WTC11 (cell line): ENCODE measurements at regions not wholly inside any gene's neighbourhood (a gene's known extent, or its start where the extent isn't known, plus 50 kb on each side); places are given as distances from the start of the nearest gene placed in this dataset.

Source experiments
- ATAC-seq: fragments of 200-7000 bp; cut with Tn5 transposase; 2 replicates; pipeline ENCODE4 v1.10.0; 2021; ENCODE audit warnings: mild to moderate bottlenecking, moderate library complexity
- CTCF ChIA-PET: fragments of 300-600 bp; sonication (Branson Sonifier 250); formaldehyde crosslinking; loops from one replicate; lab custom pipeline; 2021; ENCODE audit warnings: antibody characterized with exemption; lab: Charles Lee
- POLR2A ChIA-PET: fragments of 350-600 bp; sonication (Branson Sonifier 250); formaldehyde crosslinking; loops from one replicate; lab custom pipeline; 2021; ENCODE audit warnings: antibody characterized with exemption; lab: Charles Lee
- DNase-seq: peaks from one replicate; pipeline ENCODE4 v3.0.0; 2021; ENCODE audit warnings: low spot score
- H3K27ac Mint-ChIP-seq: 2 replicates; pipeline ENCODE4 v1.8.0; 2021; ENCODE audit warnings: mixed read lengths
- H3K27me3 Mint-ChIP-seq: 2 replicates; pipeline ENCODE4 v1.8.0; 2021; ENCODE audit warnings: low read depth, mild to moderate bottlenecking, moderate library complexity, mixed read lengths
- H3K36me3 Mint-ChIP-seq: 2 replicates; pipeline ENCODE4 v1.8.0; 2021; ENCODE audit warnings: mixed read lengths
- H3K4me1 Mint-ChIP-seq: 2 replicates; pipeline ENCODE4 v1.8.0; 2022; ENCODE audit warnings: mixed read lengths
- H3K4me3 Mint-ChIP-seq: 2 replicates; pipeline ENCODE4 v1.8.0; 2021; ENCODE audit warnings: mild to moderate bottlenecking, moderate library complexity, mixed read lengths
- H3K9me3 Mint-ChIP-seq: 2 replicates; pipeline ENCODE4 v1.8.0; 2021; ENCODE audit warnings: mixed read lengths
- ARID4B ChIP-seq: sonication (generic); formaldehyde crosslinking; IDR thresholded peaks from 2 replicates; pipeline ENCODE4 v1.8.0; 2023; ENCODE audit warnings: missing genetic modification reagents, mild to moderate bottlenecking, borderline replicate concordance
- ATF1 ChIP-seq: sonication (generic); formaldehyde crosslinking; IDR thresholded peaks from 2 replicates; pipeline ENCODE4 v1.8.1; 2023; ENCODE audit warnings: mild to moderate bottlenecking, moderate library complexity, missing genetic modification reagents
- ATF6 ChIP-seq: sonication (generic); formaldehyde crosslinking; IDR thresholded peaks from 2 replicates; pipeline ENCODE4 v1.8.1; 2023; ENCODE audit warnings: mild to moderate bottlenecking, missing genetic modification reagents
- EMX1 ChIP-seq: fragments of 250-450 bp; sonication (Bioruptor Pico); IDR thresholded peaks from 2 replicates; pipeline ENCODE4 v1.8.0; 2021; ENCODE audit warnings: mild to moderate bottlenecking
- FOXK1 ChIP-seq: sonication (generic); formaldehyde crosslinking; IDR thresholded peaks from 2 replicates; pipeline ENCODE4 v1.8.0; 2022; ENCODE audit warnings: mild to moderate bottlenecking, moderate library complexity, missing genetic modification reagents
- FOXP1 ChIP-seq: sonication (generic); formaldehyde crosslinking; IDR thresholded peaks from 2 replicates; pipeline ENCODE4 v1.8.0; 2022; ENCODE audit warnings: missing genetic modification reagents, mild to moderate bottlenecking, moderate library complexity, borderline replicate concordance
- HMGA2 ChIP-seq: fragments of 250-450 bp; sonication (Bioruptor Pico); IDR thresholded peaks from 2 replicates; pipeline ENCODE4 v1.4.0; 2021; ENCODE audit warnings: mild to moderate bottlenecking, moderate library complexity
- HMGXB4 ChIP-seq: sonication (generic); formaldehyde crosslinking; IDR thresholded peaks from 2 replicates; pipeline ENCODE4 v1.8.1; 2023; ENCODE audit warnings: mild to moderate bottlenecking, moderate library complexity, missing genetic modification reagents
- JAZF1 ChIP-seq: fragments of 250-450 bp; sonication (Bioruptor Pico); IDR thresholded peaks from 2 replicates; pipeline ENCODE4 v1.9.0; 2021; ENCODE audit warnings: moderate library complexity, mild to moderate bottlenecking, inconsistent platforms
- NFATC4 ChIP-seq: fragments of 250-450 bp; sonication (Bioruptor Pico); IDR thresholded peaks from 2 replicates; pipeline ENCODE4 v1.9.0; 2021; ENCODE audit warnings: mild to moderate bottlenecking
- OVOL2 ChIP-seq: fragments of 250-450 bp; sonication (Bioruptor Pico); IDR thresholded peaks from 2 replicates; pipeline ENCODE4 v1.9.0; 2021; ENCODE audit warnings: mild to moderate bottlenecking, borderline replicate concordance
- RORB ChIP-seq: fragments of 250-450 bp; sonication (Bioruptor Pico); IDR thresholded peaks from 2 replicates; pipeline ENCODE4 v1.9.0; 2021; ENCODE audit warnings: mild to moderate bottlenecking
- SMAD4 ChIP-seq: sonication (generic); formaldehyde crosslinking; IDR thresholded peaks from 2 replicates; pipeline ENCODE4 v1.8.0; 2022; ENCODE audit warnings: mild to moderate bottlenecking, missing genetic modification reagents
- SOX15 ChIP-seq: fragments of 250-450 bp; sonication (Bioruptor Pico); IDR thresholded peaks from 2 replicates; pipeline ENCODE4 v1.9.0; 2021; ENCODE audit warnings: mild to moderate bottlenecking
- SP1 ChIP-seq: sonication (generic); formaldehyde crosslinking; conservative IDR thresholded peaks from 2 replicates; pipeline ENCODE4 v1.8.1; 2022; ENCODE audit warnings: missing genetic modification reagents
- TP53 ChIP-seq: sonication (generic); formaldehyde crosslinking; IDR thresholded peaks from 2 replicates; pipeline ENCODE4 v1.8.1; 2023; ENCODE audit warnings: mild to moderate bottlenecking, missing genetic modification reagents
- USF1 ChIP-seq: sonication (generic); formaldehyde crosslinking; IDR thresholded peaks from 2 replicates; pipeline ENCODE4 v1.8.0; 2022; ENCODE audit warnings: mild to moderate bottlenecking, missing genetic modification reagents
- ZNF232 ChIP-seq: sonication (generic); formaldehyde crosslinking; IDR thresholded peaks from 2 replicates; pipeline ENCODE4 v1.8.0; 2022; ENCODE audit warnings: mild to moderate bottlenecking, missing genetic modification reagents
- ZNF317 ChIP-seq: sonication (generic); formaldehyde crosslinking; IDR thresholded peaks from 2 replicates; pipeline ENCODE4 v1.8.1; 2023; ENCODE audit warnings: low read depth, mild to moderate bottlenecking, moderate library complexity, missing genetic modification reagents, borderline replicate concordance
- ZNF416 ChIP-seq: fragments of 250-450 bp; sonication (Bioruptor Pico); IDR thresholded peaks from 2 replicates; pipeline ENCODE4 v1.9.0; 2021; ENCODE audit warnings: mild to moderate bottlenecking, inconsistent platforms
- TF ChIP-seq, protein P1 (sequence below): sonication (generic); formaldehyde crosslinking; IDR thresholded peaks from 2 replicates; pipeline ENCODE4 v1.8.0; 2022; ENCODE audit warnings: mild to moderate bottlenecking, missing genetic modification reagents
- TF ChIP-seq, protein P2 (sequence below): fragments of 200-600 bp; IDR thresholded peaks from 2 replicates; pipeline ENCODE4 v1.8.0; 2022; ENCODE audit warnings: antibody characterized with exemption

DNA sequence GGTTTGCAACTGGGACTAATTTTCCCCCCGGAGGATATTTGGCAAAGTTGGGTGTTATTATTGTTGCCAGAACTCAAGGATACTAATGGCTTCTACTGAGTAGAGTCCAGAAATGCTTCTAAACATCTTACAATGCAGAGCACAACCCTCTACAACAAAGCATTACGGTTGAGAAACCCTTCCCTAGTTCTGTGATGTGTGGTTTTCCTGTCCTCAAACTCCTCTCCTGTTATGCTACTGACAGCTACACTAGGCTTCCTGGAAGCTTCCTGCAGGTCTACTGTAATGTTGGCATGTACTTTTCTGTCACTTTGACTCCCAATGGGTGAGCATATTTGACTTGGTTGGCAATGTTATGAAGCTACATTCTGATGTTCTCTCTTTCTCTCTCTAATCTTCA lies 1656.9 kb downstream of the MRPL39 start (continued):
- TF ChIP-seq ATF6 (no peak), USF1 (no peak), ATF1 (CRISPR knock-in tag) (no peak), TP53 (CRISPR knock-in tag) (no peak), NFATC4 (CRISPR knock-in tag) (no peak), ZNF232 (no peak), SMAD4 (CRISPR knock-in tag) (no peak), HMGXB4 (no peak), HMGA2 (no peak)
- TF ChIP-seq, protein P1, sequence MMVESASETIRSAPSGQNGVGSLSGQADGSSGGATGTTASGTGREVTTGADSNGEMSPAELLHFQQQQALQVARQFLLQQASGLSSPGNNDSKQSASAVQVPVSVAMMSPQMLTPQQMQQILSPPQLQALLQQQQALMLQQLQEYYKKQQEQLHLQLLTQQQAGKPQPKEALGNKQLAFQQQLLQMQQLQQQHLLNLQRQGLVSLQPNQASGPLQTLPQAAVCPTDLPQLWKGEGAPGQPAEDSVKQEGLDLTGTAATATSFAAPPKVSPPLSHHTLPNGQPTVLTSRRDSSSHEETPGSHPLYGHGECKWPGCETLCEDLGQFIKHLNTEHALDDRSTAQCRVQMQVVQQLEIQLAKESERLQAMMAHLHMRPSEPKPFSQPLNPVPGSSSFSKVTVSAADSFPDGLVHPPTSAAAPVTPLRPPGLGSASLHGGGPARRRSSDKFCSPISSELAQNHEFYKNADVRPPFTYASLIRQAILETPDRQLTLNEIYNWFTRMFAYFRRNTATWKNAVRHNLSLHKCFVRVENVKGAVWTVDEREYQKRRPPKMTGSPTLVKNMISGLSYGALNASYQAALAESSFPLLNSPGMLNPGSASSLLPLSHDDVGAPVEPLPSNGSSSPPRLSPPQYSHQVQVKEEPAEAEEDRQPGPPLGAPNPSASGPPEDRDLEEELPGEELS (CRISPR knock-in tag): no peak
- TF ChIP-seq, protein P2, sequence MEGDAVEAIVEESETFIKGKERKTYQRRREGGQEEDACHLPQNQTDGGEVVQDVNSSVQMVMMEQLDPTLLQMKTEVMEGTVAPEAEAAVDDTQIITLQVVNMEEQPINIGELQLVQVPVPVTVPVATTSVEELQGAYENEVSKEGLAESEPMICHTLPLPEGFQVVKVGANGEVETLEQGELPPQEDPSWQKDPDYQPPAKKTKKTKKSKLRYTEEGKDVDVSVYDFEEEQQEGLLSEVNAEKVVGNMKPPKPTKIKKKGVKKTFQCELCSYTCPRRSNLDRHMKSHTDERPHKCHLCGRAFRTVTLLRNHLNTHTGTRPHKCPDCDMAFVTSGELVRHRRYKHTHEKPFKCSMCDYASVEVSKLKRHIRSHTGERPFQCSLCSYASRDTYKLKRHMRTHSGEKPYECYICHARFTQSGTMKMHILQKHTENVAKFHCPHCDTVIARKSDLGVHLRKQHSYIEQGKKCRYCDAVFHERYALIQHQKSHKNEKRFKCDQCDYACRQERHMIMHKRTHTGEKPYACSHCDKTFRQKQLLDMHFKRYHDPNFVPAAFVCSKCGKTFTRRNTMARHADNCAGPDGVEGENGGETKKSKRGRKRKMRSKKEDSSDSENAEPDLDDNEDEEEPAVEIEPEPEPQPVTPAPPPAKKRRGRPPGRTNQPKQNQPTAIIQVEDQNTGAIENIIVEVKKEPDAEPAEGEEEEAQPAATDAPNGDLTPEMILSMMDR: no peak

DNA sequence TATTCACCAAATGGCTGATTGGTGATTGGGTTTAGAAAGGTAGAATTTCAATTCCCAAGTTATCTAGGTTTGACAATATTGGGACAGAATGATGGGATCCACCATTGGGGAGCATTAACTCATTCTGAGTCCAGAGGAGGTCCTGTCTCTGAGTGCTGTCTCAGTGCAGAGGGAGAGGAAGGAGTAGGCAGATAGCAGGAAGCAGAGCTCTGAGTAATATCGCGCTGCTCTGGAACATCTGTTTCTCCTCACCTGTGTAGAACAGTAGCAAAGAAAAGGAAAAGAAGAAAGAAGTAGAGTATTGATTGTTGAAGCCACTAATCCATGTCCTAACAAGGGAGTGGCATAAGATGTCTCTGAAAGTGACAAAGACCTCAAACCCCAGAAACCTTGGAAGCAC lies 1657.8 kb downstream of the MRPL39 start:
- no peak overlapping the region for H3K4me3 Mint-ChIP-seq
- H3K4me1 Mint-ChIP-seq: no peaks in the 10 kb centered on the region
- no peaks in the 10 kb centered on the region; the same call in 1 of the 2 replicates for H3K27me3 Mint-ChIP-seq
- ATAC-seq (no peak), DNase-seq (no peak)
- no peak overlapping the region for H3K27ac Mint-ChIP-seq
- ChIA-PET CTCF (no interaction called here), POLR2A (no interaction called here)
- H3K36me3 Mint-ChIP-seq: peaks cover 32% of the 10 kb centered on the region
- H3K9me3 Mint-ChIP-seq: peaks cover 53% of the 10 kb centered on the region
- TF ChIP-seq SP1 (CRISPR knock-in tag) (no peak), JAZF1 (CRISPR knock-in tag) (no peak), ZNF317 (CRISPR knock-in tag) (no peak), SOX15 (CRISPR knock-in tag) (no peak), EMX1 (CRISPR knock-in tag) (no peak), ARID4B (CRISPR knock-in tag) (no peak), RORB (no peak), FOXK1 (CRISPR knock-in tag) (no peak), ZNF416 (CRISPR knock-in tag) (no peak), OVOL2 (CRISPR knock-in tag) (no peak), FOXP1 (CRISPR knock-in tag) (no peak)
